ENCODE measurements at regions not wholly inside any gene's neighbourhood (a gene's known extent, or its start where the extent isn't known, plus 50 kb on each side); places are given as distances from the start of the nearest gene placed in this dataset.

DNA sequence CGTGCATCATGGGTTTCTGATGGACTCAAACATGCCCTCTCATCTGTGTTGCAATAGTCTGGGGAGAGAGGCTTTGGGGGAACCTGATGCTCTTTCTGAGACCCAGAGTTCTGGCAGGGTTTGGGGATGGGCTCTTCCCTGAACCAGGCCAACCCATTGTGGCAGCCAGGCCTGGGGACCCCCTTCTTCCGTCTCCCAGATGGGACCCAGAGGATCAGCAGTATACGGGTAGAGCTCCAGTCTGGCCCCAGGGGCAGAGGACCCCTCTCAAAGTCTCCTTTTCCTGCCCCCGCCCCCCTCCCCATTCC is 333.7 kb downstream of the DYSF start:
- Histone ChIP-seq H3K27ac (no peak overlapping the region), H3K36me3 (no peaks in the 10 kb centered on the region), H3K27me3 (replicated peaks; ENCODE audit: insufficient read depth) (no peaks in the 10 kb centered on the region), H3K9me3 (no peaks in the 10 kb centered on the region), H3K4me1 (ENCODE audit: control insufficient read depth in 1 of 2, low read depth in 2 of 2) (peaks cover 3 to 12% of the 10 kb centered on the region in 2 donors), H3K4me3 (no peak overlapping the region)
- DNase-seq (ENCODE audit: low spot score) = no peak
- TF ChIP-seq CTCF (IDR thresholded peaks at IDR 0.05) = no peak
- ATAC-seq (ENCODE audit: insufficient number of reproducible peaks, low FRiP score, low read depth) = no peak

- Histone ChIP-seq H3K4me1 (ENCODE audit: control insufficient read depth in 1 of 2, low read depth in 2 of 2) (peaks cover 3 to 12% of the 10 kb centered on the region in 2 donors), H3K27me3 (replicated peaks; ENCODE audit: insufficient read depth) (no peaks in the 10 kb centered on the region), H3K27ac (no peak overlapping the region), H3K9me3 (no peaks in the 10 kb centered on the region), H3K4me3 (no peak overlapping the region), H3K36me3 (no peaks in the 10 kb centered on the region)
- DNase-seq (ENCODE audit: low spot score) (no peak), ATAC-seq (ENCODE audit: insufficient number of reproducible peaks, low FRiP score, low read depth) (no peak)
- TF ChIP-seq CTCF (IDR thresholded peaks at IDR 0.05) = no peak
Observed at GRCh38 chr2:71786291-71787107, 333.1 kb downstream of the DYSF start.

DNA sequence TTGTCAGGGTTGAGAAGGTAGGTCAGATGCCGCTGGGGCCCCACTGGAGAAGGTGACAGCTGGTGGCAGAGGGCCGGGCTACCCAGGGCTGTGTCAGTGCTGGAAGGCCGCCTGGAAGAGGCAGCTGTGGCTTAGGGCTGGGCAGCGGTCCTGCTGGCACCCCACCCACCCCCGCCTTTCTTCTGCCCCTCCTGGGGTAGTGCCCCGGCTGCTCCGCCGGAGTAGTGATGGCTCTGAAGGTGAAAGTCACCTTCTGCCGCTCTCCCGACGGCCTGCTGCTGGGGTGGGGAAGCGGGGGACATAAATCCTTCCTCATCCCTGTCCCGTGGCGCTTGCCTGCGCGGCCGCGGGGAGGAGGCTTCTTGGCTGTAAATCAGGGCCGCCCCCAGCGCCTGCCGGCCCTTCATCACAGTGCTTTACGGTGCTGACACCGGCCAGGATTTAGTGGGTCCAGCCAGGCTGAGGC is 332.2 kb downstream of the DYSF start:
- ATAC-seq (ENCODE audit: insufficient number of reproducible peaks, low FRiP score, low read depth) (no peak), DNase-seq (ENCODE audit: low spot score) (no peak)

DNA sequence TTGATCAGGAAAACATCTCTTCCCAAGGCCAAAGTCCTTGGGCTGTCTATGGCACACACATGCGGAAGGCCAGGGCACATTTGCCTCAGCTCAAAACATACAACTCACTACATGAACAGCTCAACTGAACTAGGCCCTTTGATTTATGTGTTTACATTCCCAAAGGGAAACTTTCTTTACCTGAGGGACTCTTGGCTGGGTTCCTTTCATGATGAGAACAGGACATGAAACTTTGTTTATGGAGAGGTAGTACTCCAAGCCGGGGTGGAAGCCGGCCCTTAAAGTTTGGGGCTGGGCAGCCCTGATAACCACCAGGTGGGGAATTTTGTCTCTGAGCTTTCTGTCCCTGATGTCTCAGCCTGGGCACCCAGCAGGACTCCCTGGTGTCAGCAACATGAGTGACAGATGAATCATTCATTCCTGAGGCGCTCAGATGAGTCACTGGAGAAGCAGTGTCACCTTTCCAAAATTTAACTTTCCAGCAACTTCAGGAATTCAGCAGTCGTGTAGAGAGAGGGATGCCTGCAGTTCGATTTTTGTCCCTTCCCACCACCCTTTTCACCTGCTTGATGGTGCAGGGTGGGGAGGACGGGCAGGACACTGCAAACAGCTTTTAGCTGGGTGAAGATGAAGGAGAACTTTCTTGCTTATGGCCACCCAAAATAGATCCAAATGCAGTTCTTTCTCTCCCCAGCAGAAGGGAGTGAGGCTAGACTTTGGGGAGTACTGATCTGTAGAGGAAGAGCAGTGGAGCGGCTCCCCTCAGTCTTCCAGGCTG is 331.6 kb downstream of the DYSF start:
- no peak for ATAC-seq (ENCODE audit: insufficient number of reproducible peaks, low FRiP score, low read depth)
- H3K4me3 ChIP-seq = no peak overlapping the region
- H3K36me3 ChIP-seq = no peaks in the 10 kb centered on the region
- H3K4me1 ChIP-seq (ENCODE audit: control insufficient read depth in 1 of 2, low read depth in 2 of 2) = peaks cover 3 to 12% of the 10 kb centered on the region in 2 donors
- no peak for DNase-seq (ENCODE audit: low spot score)
- no peak overlapping the region for H3K27ac ChIP-seq
- TF ChIP-seq CTCF (IDR thresholded peaks at IDR 0.05) = no peak
- no peaks in the 10 kb centered on the region for H3K27me3 ChIP-seq (replicated peaks; ENCODE audit: insufficient read depth)
- no peaks in the 10 kb centered on the region for H3K9me3 ChIP-seq

More for the DNA sequence above, 332.2 kb downstream of the DYSF start:
- TF ChIP-seq CTCF (IDR thresholded peaks at IDR 0.05) = no peak
- Histone ChIP-seq H3K4me1 (ENCODE audit: control insufficient read depth in 1 of 2, low read depth in 2 of 2) (peaks cover 3 to 12% of the 10 kb centered on the region in 2 donors), H3K4me3 (no peak overlapping the region), H3K27me3 (replicated peaks; ENCODE audit: insufficient read depth) (no peaks in the 10 kb centered on the region), H3K9me3 (no peaks in the 10 kb centered on the region), H3K27ac (no peak overlapping the region), H3K36me3 (no peaks in the 10 kb centered on the region)

DNA sequence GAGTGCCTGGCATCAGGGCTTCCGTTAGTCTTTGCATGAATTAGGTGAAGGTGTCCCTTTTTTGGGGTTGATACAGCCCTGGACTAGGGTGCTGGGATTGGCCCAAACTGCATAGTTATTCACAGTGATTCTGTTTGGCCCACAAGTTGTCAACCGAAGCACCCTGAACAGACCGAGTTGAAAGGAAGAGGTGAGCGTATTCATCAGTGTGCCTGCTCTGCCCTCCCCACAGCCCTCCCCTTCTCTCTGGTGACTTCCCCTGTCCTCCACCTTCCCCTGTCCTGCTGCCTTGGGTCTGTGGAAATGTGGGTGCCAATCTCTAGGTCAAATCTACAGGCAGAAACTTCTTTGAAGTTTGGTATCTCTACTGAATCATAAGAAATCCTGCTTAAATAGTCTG is 330.5 kb downstream of the DYSF start:
- ATAC-seq (ENCODE audit: insufficient number of reproducible peaks, low FRiP score, low read depth) = no peak
- Histone ChIP-seq H3K9me3 (no peaks in the 10 kb centered on the region), H3K4me3 (no peak overlapping the region), H3K4me1 (ENCODE audit: control insufficient read depth in 1 of 2, low read depth in 2 of 2) (peaks cover 3 to 23% of the 10 kb centered on the region in 2 donors), H3K27ac (no peak overlapping the region), H3K27me3 (replicated peaks; ENCODE audit: insufficient read depth) (no peaks in the 10 kb centered on the region), H3K36me3 (no peaks in the 10 kb centered on the region)
- no peak for TF ChIP-seq CTCF (IDR thresholded peaks at IDR 0.05)
- DNase-seq (ENCODE audit: low spot score) = no peak

Data from thoracic aorta (tissue), 2 donors.